ENCODE measurements at regions not wholly inside any gene's neighbourhood (a gene's known extent, or its start where the extent isn't known, plus 50 kb on each side); places are given as distances from the start of the nearest gene placed in this dataset.

DNA sequence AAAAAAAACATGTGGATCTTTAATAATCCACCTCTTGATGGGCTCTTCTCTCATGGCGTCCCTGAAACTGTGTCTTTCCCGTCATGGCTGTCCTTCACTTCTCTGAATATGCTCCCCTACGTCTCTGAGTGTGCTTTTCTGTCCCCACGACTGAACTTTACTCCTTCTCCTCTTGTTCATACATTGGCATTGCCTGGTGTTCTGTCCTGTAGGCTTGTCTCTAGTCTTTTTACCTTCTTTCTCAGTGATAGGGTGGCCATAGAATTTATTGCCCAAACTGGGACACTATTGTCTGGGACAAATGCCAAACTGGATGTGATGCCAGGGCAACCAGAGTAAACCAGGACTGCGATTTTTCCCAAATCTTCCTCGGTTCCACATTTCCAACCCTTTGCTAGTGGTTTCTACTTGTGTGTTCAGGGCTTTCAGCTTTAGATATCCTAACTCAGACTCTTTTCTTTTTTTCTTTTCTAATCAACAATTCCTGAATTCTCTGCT is 202.2 kb downstream of the ATP23 start:
- TF ChIP-seq, protein P1, sequence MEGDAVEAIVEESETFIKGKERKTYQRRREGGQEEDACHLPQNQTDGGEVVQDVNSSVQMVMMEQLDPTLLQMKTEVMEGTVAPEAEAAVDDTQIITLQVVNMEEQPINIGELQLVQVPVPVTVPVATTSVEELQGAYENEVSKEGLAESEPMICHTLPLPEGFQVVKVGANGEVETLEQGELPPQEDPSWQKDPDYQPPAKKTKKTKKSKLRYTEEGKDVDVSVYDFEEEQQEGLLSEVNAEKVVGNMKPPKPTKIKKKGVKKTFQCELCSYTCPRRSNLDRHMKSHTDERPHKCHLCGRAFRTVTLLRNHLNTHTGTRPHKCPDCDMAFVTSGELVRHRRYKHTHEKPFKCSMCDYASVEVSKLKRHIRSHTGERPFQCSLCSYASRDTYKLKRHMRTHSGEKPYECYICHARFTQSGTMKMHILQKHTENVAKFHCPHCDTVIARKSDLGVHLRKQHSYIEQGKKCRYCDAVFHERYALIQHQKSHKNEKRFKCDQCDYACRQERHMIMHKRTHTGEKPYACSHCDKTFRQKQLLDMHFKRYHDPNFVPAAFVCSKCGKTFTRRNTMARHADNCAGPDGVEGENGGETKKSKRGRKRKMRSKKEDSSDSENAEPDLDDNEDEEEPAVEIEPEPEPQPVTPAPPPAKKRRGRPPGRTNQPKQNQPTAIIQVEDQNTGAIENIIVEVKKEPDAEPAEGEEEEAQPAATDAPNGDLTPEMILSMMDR (conservative IDR thresholded peaks at IDR 0.05) = no peak
- no peak for TF ChIP-seq ZFX (IDR thresholded peaks at IDR 0.05)

All from C4-2B (cell line).